Osteocyte (in vitro differentiated cells): ENCODE measurements at regions not wholly inside any gene's neighbourhood (a gene's known extent, or its start where the extent isn't known, plus 50 kb on each side); places are given as distances from the start of the nearest gene placed in this dataset.
"Not testable (repeated sequence)": the region's sequence is repeated elsewhere in the genome, so short reads cannot be mapped to it uniquely, and the experiment has no call there.

Experiments
- DNase-seq: peaks from one replicate; pipeline ENCODE4 v3.0.0; 2021; ENCODE audit warnings: mixed read lengths; ENCODE audit not compliant: unreplicated experiment; ENCODE audit errors: extremely low spot score
- H3K27ac Mint-ChIP-seq: one replicate; pipeline ENCODE4 v1.8.0; 2021; ENCODE audit warnings: mild to moderate bottlenecking, mixed read lengths; ENCODE audit not compliant: unreplicated experiment
- H3K27me3 Mint-ChIP-seq: one replicate; pipeline ENCODE4 v1.8.0; 2021; ENCODE audit warnings: mixed read lengths; ENCODE audit not compliant: unreplicated experiment
- H3K36me3 Mint-ChIP-seq: one replicate; pipeline ENCODE4 v1.8.0; 2021; ENCODE audit warnings: mixed read lengths; ENCODE audit not compliant: unreplicated experiment
- H3K4me1 Mint-ChIP-seq: one replicate; pipeline ENCODE4 v1.8.0; 2021; ENCODE audit warnings: mixed read lengths; ENCODE audit not compliant: unreplicated experiment
- H3K4me3 Mint-ChIP-seq: one replicate; pipeline ENCODE4 v1.8.0; 2021; ENCODE audit warnings: mild to moderate bottlenecking, moderate library complexity, mixed read lengths; ENCODE audit not compliant: unreplicated experiment
- H3K9me3 Mint-ChIP-seq: one replicate; pipeline ENCODE4 v1.8.0; 2021; ENCODE audit warnings: mixed read lengths; ENCODE audit not compliant: unreplicated experiment
- TF ChIP-seq, protein P1 (sequence below): fragments of 200-600 bp; sonication (generic); IDR thresholded peaks from 2 replicates; pipeline ENCODE4 v1.5.0; 2021; ENCODE audit warnings: antibody characterized with exemption, mild to moderate bottlenecking, moderate library complexity

DNA sequence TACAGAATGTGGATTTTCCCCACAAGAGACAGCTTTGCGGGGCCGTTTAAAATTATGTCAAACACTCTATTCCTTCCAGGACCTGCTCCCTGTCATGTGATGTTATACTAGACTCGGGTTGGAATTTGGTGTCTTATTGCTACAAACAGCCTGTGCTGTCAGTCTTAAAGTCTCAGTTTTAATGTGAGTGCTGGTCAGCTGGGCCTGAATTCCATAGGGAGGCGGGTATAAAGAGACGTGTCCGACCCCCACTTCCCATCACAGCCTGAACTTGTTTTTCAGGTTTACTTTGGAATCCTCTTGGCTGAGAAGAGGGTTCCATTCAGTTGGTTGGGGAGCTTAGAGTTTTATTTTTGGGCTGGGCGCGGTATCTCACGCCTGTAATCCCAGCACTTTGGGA lies 146.5 kb upstream of the ZNF469 start:
- Mint-ChIP-seq H3K27ac (peak overlapping the region; percentile 76), H3K4me1 (peaks cover 47% of the 10 kb centered on the region)
- not testable (repeated sequence) for H3K36me3 Mint-ChIP-seq, H3K27me3 Mint-ChIP-seq, H3K9me3 Mint-ChIP-seq, DNase-seq, H3K4me3 Mint-ChIP-seq

DNA sequence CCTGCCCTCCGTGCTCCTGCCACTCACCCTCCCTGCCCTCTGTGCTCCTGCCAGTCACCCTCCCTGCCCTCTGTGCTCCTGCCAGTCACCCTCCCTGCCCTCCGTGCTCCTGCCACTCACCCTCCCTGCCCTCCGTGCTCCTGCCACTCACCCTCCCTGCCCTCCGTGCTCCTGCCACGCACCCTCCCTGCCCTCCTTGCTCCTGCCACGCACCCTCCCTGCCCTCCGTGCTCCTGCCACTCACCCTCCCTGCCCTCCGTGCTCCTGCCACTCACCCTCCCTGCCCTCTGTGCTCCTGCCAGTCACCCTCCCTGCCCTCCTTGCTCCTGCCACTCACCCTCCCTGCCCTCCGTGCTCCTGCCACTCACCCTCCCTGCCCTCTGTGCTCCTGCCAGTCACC lies 145.4 kb upstream of the ZNF469 start:
- H3K36me3 Mint-ChIP-seq, H3K4me3 Mint-ChIP-seq, H3K27me3 Mint-ChIP-seq, H3K27ac Mint-ChIP-seq, H3K9me3 Mint-ChIP-seq, DNase-seq: not testable (repeated sequence)
- peaks cover 54% of the 10 kb centered on the region for H3K4me1 Mint-ChIP-seq

DNA sequence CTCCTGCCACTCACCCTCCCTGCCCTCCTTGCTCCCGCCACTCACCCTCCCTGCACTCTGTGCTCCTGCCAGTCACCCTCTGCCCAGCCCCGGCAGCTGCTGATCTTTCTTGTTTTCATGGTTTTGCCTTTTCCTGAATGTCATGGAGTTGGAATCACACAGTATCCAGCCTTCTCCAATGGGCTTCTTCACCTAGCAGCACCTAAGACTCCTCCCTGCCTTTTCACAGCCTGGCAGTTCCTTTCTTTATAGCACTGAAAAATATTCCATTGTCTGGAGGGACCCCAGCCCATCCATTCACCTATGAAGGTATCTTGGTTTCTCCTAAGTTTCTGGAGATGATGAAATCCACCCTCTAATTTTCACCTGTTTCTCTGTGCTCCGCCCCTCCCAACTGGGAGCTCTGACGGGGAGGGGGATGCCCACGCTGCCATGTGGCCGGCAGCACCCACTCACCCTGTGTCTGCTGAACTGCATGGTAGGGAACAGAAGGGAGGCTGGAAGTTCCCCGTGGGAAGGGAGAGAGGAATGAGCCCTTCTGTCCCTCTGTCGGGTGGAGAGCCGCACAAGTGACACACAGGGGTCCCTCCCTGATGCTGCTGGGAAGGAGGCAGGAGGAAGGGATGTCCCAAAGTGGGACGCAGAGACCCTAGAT lies 144.9 kb upstream of the ZNF469 start:
- not testable (repeated sequence) for H3K36me3 Mint-ChIP-seq, H3K4me3 Mint-ChIP-seq, H3K27me3 Mint-ChIP-seq, H3K9me3 Mint-ChIP-seq, DNase-seq
- Mint-ChIP-seq H3K4me1 (peaks cover 58% of the 10 kb centered on the region), H3K27ac (peak overlapping the region; percentile 76)

DNA sequence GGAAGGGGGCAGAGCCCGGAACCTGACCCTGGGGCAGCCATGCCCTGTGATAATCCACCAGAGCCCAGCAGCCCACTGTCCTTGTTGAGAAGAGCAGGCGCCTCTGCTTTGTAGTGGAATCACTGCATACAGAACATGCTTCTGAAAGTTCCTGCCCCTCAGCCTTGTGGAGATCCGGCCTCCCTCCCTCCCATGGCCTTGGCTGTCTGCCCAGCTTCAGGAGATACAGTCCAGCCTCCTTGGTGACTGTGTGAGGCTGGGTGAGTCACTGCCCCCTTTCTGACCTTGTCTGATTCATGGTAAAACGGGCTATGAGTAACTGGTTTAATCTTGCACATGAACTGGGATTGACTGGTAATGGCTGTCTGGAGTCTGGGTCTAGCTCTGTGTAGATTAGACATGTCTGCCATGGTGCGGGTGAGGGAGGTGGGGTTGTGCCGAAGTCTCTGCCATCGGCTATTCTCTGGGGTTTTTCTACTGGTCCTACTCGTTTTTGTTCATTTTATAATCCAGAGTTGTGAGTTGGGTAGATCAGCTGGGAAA lies 144.0 kb upstream of the ZNF469 start:
- not testable (repeated sequence) for H3K27me3 Mint-ChIP-seq, H3K4me3 Mint-ChIP-seq, H3K9me3 Mint-ChIP-seq, H3K36me3 Mint-ChIP-seq
- peak; percentile 96 for DNase-seq
- Mint-ChIP-seq H3K27ac (peak overlapping the region; percentile 78), H3K4me1 (peaks cover 65% of the 10 kb centered on the region)

DNA sequence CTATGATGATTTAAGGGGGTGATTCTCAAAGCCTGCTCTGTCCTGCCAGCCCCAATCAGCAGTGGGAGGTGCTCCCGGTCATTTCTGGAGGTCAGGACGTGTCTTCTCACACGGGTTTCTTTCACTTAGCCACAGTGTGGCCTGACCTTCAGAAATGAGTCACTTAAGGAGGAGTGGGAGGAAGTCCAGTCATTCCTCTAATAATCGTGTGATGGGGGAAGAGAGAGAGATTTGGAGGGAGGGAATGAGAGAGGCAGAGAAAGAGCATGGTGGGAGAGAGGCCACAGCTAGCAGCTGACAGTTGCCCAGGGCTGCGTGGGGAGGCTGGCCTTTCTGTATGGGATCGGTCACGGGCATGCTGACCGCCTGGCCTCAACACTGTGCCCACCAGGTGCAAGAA lies 142.6 kb upstream of the ZNF469 start:
- H3K27me3 Mint-ChIP-seq, H3K36me3 Mint-ChIP-seq, H3K4me3 Mint-ChIP-seq, DNase-seq, H3K9me3 Mint-ChIP-seq: not testable (repeated sequence)
- peak overlapping the region; percentile 78 for H3K27ac Mint-ChIP-seq
- peaks cover 62% of the 10 kb centered on the region for H3K4me1 Mint-ChIP-seq

DNA sequence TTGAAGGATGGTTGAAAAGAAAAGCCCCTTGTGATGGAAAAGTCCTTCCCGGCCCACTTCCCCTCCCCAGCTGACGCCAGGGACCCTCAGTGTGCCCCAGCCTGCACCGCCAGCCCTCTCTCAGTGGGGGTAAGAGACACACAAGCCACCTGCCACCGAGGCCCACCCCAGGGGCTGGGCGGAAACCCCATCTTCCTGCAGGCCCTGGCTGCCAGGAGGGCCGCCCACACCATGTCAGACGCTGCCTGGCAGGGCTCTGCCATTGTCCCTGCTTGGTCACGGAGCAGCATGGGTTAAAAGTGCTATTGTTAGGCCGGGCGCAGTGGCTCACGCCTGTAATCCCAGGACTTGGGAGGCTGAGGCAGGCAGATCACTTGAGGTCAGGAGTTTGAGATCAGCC lies 142.0 kb upstream of the ZNF469 start:
- H3K27ac Mint-ChIP-seq, H3K27me3 Mint-ChIP-seq, H3K36me3 Mint-ChIP-seq, H3K9me3 Mint-ChIP-seq, DNase-seq, H3K4me3 Mint-ChIP-seq: not testable (repeated sequence)
- peaks cover 55% of the 10 kb centered on the region for H3K4me1 Mint-ChIP-seq

DNA sequence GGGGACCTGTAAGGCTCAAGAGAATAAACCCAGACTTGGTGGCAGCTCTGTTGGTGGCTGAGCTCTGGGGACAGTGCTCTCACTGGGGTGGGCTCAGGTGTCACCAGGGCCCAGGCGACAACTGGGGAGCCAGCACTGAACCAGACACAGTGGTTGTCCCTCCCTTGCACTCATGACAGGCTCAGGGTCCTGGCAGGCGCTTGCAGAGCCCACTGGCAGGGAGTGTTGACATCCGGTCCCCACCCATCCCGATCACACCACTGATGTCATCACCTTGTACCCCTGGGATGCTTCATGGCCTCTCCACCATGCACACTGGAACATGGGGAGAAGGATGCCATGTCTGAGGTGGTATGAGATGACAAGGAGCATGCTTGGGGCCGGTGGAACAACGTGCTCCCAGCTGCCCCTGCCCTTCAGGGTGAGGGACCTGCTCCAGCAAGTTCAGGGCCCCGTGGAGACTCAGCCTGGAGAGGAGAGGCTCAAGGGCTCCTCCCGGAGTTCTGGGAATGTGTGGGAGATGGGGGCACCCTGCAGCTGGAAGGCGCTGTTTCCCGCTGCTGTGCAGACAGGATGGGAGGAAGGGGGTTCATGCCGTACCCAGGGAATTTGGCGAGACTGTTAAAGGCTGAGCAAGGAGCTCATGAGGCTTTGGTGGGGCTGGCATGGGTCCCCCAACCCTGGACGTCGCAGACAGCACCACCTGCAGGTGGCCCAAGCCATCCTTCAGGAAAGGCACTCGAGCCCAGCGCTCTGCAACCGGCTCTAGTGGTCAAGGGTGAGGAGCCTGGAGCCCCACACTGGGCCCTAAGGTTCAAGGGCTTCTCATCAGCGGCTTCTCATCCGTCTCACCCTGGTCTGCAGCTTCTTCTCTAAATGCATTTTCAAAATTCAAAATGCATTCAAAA lies 141.1 kb upstream of the ZNF469 start:
- DNase-seq, H3K36me3 Mint-ChIP-seq, H3K9me3 Mint-ChIP-seq, H3K4me3 Mint-ChIP-seq, H3K27me3 Mint-ChIP-seq: not testable (repeated sequence)
- TF ChIP-seq, protein P1, sequence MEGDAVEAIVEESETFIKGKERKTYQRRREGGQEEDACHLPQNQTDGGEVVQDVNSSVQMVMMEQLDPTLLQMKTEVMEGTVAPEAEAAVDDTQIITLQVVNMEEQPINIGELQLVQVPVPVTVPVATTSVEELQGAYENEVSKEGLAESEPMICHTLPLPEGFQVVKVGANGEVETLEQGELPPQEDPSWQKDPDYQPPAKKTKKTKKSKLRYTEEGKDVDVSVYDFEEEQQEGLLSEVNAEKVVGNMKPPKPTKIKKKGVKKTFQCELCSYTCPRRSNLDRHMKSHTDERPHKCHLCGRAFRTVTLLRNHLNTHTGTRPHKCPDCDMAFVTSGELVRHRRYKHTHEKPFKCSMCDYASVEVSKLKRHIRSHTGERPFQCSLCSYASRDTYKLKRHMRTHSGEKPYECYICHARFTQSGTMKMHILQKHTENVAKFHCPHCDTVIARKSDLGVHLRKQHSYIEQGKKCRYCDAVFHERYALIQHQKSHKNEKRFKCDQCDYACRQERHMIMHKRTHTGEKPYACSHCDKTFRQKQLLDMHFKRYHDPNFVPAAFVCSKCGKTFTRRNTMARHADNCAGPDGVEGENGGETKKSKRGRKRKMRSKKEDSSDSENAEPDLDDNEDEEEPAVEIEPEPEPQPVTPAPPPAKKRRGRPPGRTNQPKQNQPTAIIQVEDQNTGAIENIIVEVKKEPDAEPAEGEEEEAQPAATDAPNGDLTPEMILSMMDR: peak; percentile 13
- peaks cover 46% of the 10 kb centered on the region for H3K4me1 Mint-ChIP-seq
- H3K27ac Mint-ChIP-seq: peak overlapping the region; percentile 92

DNA sequence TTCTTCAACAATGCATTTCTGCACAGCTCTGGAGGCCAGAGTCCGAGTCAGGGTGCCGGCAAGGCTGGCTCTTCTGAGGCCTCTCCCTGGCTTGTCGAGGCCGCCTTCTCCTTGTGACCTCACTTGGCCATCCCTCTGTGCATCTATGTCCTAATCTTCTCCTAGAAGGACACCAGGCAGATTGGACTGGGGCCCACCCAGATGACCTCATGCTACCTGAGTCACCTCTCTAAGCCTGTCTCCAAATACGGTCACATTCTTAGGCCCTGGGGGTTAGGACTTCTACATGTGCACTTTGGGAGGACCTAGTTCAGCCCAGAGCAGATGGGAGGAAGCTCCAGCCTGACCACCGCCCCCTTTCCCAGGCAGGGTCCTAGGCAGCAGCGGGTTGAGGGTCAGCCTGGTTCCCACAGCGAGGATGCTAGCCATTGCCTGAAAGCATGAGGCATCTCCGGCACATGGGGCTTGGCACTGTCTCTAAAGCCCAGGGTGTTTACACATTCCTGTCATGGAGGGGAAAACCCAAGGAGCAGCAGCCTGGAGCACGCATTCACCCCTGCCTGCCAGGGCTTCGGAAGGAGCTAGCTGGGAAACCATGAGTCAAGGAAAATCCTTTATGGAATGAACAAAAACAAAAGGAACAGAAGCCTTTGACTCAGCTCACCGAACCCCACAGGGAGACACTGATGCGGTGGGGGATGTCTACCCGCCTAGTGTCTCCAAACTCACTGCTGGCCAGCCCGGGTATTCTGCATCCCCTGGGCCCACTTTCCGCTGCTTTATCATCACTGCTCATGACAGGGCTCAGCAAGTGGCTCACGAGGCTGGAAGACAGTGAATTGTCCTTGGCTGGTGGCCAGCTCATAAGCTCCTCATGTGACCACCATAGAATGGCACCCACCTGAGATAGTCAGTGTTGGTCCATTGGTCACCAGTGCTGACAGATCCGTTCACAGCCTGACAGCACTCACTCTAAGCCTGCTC lies 140.2 kb upstream of the ZNF469 start:
- peak overlapping the region; percentile 92 for H3K27ac Mint-ChIP-seq

DNA sequence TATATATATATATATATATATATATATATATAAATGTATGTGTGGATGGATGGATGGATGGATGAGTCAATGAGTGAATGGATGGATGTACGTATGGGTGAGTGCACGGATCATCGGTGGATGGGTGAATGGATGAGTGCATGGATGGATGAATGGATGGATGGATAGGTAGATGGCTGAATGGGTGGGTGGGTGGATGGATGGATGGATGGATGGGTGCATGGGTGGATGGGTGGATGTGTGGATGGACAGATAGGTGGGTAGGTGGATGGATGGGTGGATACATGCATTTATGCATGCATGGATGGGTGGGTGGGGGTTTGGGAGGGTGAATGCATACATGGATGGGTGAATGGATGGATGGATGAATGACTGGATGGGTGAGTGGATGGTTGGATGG lies 138.8 kb upstream of the ZNF469 start:
- DNase-seq, H3K4me3 Mint-ChIP-seq, H3K27me3 Mint-ChIP-seq, H3K27ac Mint-ChIP-seq, H3K36me3 Mint-ChIP-seq, H3K9me3 Mint-ChIP-seq: not testable (repeated sequence)
- peaks cover 36% of the 10 kb centered on the region for H3K4me1 Mint-ChIP-seq

More for the DNA sequence above, 140.2 kb upstream of the ZNF469 start:
- not testable (repeated sequence) for H3K27me3 Mint-ChIP-seq, H3K9me3 Mint-ChIP-seq, H3K4me3 Mint-ChIP-seq, H3K36me3 Mint-ChIP-seq
- peak; percentile 89 for DNase-seq
- H3K4me1 Mint-ChIP-seq: peaks cover 46% of the 10 kb centered on the region

DNA sequence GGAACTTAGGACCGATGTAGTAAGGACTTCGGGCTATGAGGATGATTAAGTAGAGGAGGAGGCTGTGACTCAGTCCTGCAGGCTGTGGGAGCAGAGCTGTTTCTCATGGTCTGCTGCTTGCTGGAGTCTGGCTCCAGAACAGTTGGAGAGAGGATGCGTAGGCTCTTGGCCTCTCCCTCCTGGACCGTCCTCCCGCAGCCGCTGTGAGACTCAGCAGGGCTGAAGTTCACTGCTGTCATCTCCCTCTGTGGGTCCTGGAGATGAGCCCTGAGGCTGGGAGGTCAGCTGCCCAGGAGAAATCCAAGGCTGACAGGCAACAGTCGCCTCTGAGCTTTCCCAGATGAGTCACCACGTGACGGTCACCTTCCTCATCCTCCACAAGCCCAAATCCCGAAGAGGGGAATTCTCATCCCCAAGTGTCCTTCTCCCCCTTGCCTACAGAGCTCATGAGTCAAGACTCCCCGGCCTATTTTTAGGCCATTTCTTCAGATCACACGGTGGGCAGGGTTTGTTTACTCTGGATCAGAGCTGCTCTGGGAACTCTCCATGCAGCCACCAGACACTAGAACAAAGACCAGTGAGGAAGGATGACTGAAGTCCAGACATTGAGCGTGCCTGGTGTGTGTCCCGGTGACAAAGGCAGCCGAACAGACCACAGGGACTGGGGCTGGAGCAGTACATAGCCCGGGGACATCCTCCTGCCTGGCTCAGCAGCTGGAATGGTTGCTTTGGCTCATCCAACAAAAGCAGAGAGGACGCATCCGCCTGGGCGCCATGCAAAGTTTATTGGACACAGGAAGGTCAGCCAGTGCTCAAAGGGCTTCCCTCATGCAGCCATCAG lies 137.3 kb upstream of the ZNF469 start:
- Mint-ChIP-seq H3K4me3 (peak overlapping the region; percentile 26), H3K4me1 (peaks cover 26% of the 10 kb centered on the region)
- H3K9me3 Mint-ChIP-seq, H3K27me3 Mint-ChIP-seq, H3K36me3 Mint-ChIP-seq, H3K27ac Mint-ChIP-seq: not testable (repeated sequence)
- peak; percentile 87 for DNase-seq
